ENCODE measurements at regions not wholly inside any gene's neighbourhood (a gene's known extent, or its start where the extent isn't known, plus 50 kb on each side); places are given as distances from the start of the nearest gene placed in this dataset.
"Not testable (repeated sequence)": the region's sequence is repeated elsewhere in the genome, so short reads cannot be mapped to it uniquely, and the experiment has no call there.

- DNase-seq (ENCODE audit: low read depth in 3 of 3, low spot score in 1 of 3), result no peak
Observed at GRCh38 chr9:587527-587926, 254.0 kb upstream of the DMRT1 start.

DNA sequence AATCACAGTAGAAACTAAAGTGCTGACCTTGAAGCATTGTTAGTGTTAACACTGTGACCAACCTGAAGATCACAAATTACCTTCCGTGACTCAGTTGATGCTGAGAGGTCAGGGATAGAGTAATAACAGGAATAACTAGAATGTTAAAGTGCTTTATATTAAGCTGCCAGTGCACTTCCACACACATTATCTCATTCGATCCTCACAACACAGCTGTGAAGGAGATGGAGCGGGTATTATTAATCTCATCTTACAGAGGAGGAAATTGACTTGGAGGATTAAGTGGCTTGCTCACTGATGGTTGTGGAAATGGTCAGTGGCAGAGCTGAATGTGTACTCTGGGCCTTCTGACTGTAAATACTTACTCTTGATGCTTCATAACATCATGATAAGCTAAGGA lies 252.5 kb upstream of the DMRT1 start:
- DNase-seq (ENCODE audit: low read depth in 3 of 3, low spot score in 1 of 3), result no peak

GRCh38 chr9:589723-590122 lies 251.8 kb upstream of the DMRT1 start:
- no peak for DNase-seq (ENCODE audit: low read depth in 3 of 3, low spot score in 1 of 3)

- no peak for DNase-seq (ENCODE audit: low read depth in 3 of 3, low spot score in 1 of 3)
Observed at GRCh38 chr9:591292-591691, 250.2 kb upstream of the DMRT1 start.

GRCh38 chr9:592225-592624 lies 249.3 kb upstream of the DMRT1 start:
- no peak for DNase-seq (ENCODE audit: low read depth in 3 of 3, low spot score in 1 of 3)

DNA sequence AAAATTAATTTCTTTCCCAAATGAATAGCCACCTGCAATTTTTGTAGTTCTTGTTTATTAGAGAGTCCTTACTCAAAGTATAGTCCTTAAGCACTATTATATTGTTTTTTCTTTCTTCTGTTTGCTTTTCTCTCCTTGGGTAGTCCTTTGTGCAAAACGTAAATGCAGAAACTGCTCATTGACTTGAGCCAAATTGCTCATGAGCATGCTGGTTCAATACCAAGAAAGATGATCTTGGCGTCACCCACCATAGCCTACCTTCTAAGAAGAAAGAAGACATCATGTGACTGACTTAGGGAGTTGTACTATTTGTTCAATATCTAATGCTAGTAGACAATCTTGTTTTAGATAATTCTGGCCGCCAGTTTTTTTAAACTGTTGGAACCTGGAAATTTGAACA lies 248.8 kb upstream of the DMRT1 start:
- no peak for DNase-seq (ENCODE audit: low read depth in 3 of 3, low spot score in 1 of 3)

DNA sequence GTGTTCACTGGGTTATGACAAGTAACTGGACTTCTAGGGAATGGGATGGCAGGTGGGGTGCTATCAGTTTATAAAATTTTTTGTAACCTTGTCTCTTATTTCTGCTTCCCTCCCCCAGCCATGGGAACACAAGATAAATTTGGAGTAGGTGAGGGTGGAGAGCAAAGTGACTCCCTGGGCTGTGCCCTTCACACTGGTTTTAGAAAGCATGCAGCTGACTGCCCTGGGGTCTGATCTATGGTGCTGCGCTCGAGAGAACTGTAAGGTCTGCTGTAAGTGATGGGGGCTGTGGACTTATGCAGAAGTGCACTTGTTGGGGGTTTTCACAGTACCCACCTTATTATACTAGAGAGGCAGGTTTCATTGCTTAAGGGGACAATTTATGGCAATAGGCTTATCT lies 247.7 kb upstream of the DMRT1 start:
- no peak for DNase-seq (ENCODE audit: low read depth in 3 of 3, low spot score in 1 of 3)

DNA sequence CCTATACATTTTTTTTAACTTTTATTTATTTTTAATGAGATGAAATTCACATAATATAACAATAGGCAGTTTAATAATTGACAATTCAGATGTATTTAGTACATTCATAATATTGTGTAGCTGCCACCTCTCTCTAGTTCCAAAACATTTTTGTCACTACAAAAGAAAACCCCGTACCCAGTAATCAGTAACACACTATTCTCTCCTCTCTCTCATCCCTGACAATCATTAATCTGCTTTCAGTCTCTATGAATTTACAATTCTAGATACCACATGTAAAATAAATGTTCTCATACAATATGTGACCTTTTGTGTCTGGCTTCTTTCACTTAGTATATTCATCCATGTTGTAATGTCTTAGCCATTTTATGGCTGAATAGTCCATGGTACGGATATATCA lies 244.8 kb upstream of the DMRT1 start:
- no peak for DNase-seq (ENCODE audit: low read depth in 3 of 3, low spot score in 1 of 3)

- DNase-seq (ENCODE audit: low read depth in 3 of 3, low spot score in 1 of 3), result no peak
Observed at GRCh38 chr9:600006-600405, 241.5 kb upstream of the DMRT1 start.

- no peak for DNase-seq (ENCODE audit: low read depth in 3 of 3, low spot score in 1 of 3)
Observed at GRCh38 chr9:602716-603115, 238.8 kb upstream of the DMRT1 start.

DNA sequence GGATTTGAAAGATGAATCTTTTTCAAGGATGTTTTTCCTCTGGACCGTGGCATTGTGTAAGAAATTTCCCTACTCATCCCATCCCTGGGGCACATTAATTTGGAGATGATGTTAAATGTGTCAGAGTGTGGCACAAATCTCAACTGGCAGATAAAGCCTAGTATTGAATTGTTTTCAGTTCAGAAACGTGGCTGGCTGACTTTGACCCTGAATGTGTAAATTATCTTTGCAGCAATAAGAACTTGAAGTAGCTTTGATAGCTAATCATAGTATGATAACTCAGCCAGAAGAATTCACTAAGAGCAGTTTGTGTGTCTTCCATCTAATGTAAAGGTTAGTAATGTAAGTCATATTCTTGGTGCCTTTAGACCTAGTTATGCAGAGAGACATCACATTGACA lies 238.4 kb upstream of the DMRT1 start:
- DNase-seq (ENCODE audit: low read depth in 3 of 3, low spot score in 1 of 3), result no peak

DNA sequence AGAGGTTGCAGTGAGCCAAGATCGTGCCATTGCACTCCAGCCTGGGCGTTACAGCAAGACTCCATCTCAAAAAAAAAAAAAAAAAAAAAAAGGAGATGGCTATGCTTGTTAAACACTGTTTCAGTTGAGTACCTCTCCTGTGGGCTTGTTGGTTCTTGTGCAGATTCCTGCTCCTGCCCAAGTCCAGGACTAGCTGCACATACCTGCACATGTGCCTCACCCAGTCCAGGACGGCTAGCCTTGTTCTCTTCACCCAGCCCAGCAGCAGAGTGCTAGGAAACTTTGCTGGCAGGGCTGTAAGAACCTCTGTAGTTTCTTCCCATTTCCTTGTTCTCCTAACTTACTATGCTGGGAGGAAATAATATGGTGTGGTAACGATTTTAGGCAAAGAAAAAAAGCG lies 234.1 kb upstream of the DMRT1 start:
- no peak for DNase-seq (ENCODE audit: low read depth in 3 of 3, low spot score in 1 of 3)

DNA sequence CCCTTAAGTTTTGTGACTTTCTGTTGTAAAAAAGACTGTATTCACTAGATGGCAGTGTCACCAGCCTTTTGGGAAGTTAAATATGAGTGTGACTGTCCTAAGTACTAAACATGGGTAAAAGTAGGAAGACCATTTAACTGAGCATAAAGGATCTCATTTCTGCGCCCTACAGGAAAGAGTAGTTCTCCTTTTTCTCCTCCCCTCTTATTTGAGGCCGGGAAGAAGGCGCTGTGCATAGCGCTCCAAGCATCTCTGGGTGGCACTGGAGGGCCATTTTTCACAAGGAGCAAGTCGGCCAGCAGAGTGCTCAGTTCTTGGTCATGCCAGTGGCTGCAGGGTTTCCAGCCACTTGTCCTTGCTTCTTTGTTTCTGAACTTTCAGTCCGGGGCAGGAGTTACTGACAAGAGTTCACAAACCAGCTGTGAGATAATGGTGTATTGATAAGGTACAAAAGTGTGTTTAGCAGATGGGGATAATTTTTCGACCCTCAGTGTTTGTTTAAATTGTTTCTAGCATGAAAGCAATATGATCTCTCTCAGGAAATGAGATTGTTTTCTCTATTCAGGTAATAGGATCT lies 227.6 kb upstream of the DMRT1 start:
- no peak for DNase-seq (ENCODE audit: low read depth in 3 of 3, low spot score in 1 of 3)

GRCh38 chr9:614431-614830 lies 227.1 kb upstream of the DMRT1 start:
- no peak for DNase-seq (ENCODE audit: low read depth in 3 of 3, low spot score in 1 of 3)

- no peak for DNase-seq (ENCODE audit: low read depth in 3 of 3, low spot score in 1 of 3)
Observed at GRCh38 chr9:615756-616155, 225.7 kb upstream of the DMRT1 start.

DNA sequence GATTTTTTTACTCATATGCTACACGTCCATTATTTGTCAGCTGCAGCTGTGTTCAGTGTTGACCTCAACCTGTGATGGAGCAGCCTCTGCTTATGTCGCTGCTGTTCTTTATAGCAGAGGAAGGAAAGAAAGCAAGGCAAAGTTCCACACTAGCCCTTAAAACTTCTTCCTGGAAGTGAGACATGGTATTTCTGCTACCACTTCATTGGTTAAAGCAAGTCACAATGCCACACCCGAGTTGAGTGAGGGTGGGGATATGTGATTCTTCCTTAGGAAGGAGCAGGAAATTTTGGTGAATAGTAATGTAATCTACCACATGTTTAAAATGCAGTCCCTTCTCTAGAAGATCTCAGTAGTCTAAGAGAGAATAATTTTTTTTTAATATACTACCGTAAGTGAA lies 224.8 kb upstream of the DMRT1 start:
- DNase-seq (ENCODE audit: low read depth in 3 of 3, low spot score in 1 of 3), result no peak

GRCh38 chr9:617445-618085 lies 223.9 kb upstream of the DMRT1 start:
- no peak for DNase-seq (ENCODE audit: low read depth in 3 of 3, low spot score in 1 of 3)

GRCh38 chr9:618478-618877 lies 223.0 kb upstream of the DMRT1 start:
- DNase-seq (ENCODE audit: low read depth in 3 of 3, low spot score in 1 of 3), result no peak

DNA sequence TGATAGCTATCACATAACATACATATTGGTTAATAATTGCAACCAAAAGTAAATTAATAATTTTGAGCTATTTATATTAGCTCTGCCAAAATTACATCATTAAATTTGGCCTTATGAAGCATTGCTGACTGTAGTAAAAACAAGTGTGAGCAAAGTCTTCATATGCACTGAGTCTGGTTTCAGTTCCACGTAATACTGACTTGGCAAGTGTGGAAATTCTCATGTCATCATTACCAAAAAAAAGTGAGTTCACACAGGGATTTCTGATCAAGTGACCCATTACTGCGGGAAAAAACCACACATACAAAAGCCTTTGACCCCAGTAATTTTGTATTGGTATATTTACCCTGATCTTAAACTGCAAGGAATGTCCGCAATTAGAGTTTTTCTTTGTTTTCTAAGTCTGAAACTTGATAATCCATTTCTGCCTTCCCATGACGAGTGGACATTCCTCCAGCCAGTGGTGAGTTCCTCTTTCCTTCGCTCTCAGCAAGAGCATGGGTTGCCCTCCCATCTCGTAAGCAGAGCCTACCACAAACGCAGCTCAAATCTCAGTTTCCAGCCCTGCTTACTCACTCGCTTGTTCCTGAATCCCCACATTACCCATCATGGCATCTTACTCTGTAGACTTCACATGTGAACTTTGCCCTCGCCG lies 220.2 kb upstream of the DMRT1 start:
- no peak for DNase-seq (ENCODE audit: low read depth in 3 of 3, low spot score in 1 of 3)

GRCh38 chr9:624935-625500 lies 216.5 kb upstream of the DMRT1 start:
- DNase-seq (ENCODE audit: low read depth in 3 of 3, low spot score in 1 of 3), result no peak

DNA sequence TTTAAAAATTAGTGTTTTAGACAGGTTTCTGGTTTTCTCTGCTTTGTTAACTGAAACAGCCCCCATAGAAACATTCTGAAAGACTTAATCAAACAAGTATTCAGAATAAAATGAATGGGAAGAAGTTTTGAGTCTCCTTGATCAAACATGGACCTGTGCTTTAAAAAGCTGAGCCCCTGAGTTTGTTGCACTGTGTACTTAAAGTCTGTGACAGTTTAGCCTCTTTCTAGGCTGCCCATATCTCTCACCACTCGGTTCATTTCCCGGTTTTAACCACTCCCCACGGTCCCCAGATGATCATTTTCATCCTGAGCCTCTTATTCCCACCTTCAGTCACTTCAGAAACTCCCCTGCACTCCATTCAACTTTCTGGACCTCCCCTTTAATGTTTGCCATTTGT lies 215.9 kb upstream of the DMRT1 start:
- no peak for DNase-seq (ENCODE audit: low read depth in 3 of 3, low spot score in 1 of 3)

- DNase-seq (ENCODE audit: low read depth in 3 of 3, low spot score in 1 of 3), result not testable (repeated sequence)
Observed at GRCh38 chr9:626114-626513, 215.4 kb upstream of the DMRT1 start.

GRCh38 chr9:626596-626995 lies 214.9 kb upstream of the DMRT1 start:
- no peak for DNase-seq (ENCODE audit: low read depth in 3 of 3, low spot score in 1 of 3)

All from stimulated activated CD4-positive, alpha-beta T cell treated with anti-CD3 and anti-CD28 coated beads, TNF-alpha, amount 100 ng/mL, for 1 hour (primary cell).